ENCODE measurements at regions not wholly inside any gene's neighbourhood (a gene's known extent, or its start where the extent isn't known, plus 50 kb on each side); places are given as distances from the start of the nearest gene placed in this dataset.

- TF ChIP-seq CTCF (IDR thresholded peaks at IDR 0.05 in 2 of 3, conservative IDR thresholded peaks at IDR 0.05 in 1 of 3; ENCODE audit: borderline replicate concordance in 1 of 3, insufficient read depth in 1 of 3, low read depth in 2 of 3, low read length in 2 of 3) (no peak), RAD21 (IDR thresholded peaks at IDR 0.05; ENCODE audit: low read depth) (no peak), SP1 (IDR thresholded peaks at IDR 0.05; ENCODE audit: low read depth) (no peak), POLR2AphosphoS5 (IDR thresholded peaks at IDR 0.05; ENCODE audit: low read depth, low read length) (no peak), ELF1 (IDR thresholded peaks at IDR 0.05; ENCODE audit: borderline replicate concordance, low read depth) (no peak), TCF7L2 (IDR thresholded peaks at IDR 0.05; ENCODE audit: borderline replicate concordance, extremely low read depth, insufficient read depth, insufficient read length) (no peak)
These were observed 1055.0 kb downstream of the RPA4 start for GRCh38 chrX:97938706-97939105.

All from HCT116 (cell line).